HG03432 (cell line): ENCODE measurements at regions not wholly inside any gene's neighbourhood (a gene's known extent, or its start where the extent isn't known, plus 50 kb on each side); places are given as distances from the start of the nearest gene placed in this dataset.
"Not testable (repeated sequence)": the region's sequence is repeated elsewhere in the genome, so short reads cannot be mapped to it uniquely, and the experiment has no call there.

Experiments used
- ATAC-seq: cut with Tn5 transposase; IDR thresholded peaks from one replicate; pipeline ENCODE4 v1.9.1; 2021; ENCODE audit warnings: mild to moderate bottlenecking, moderate library complexity; ENCODE audit not compliant: unreplicated experiment

- no peak for ATAC-seq
Observed at GRCh38 chr12:111274777-111275176, 94.1 kb downstream of the PHETA1 start.

- ATAC-seq, result no peak
Observed at GRCh38 chr12:111271674-111272418, 97.0 kb downstream of the PHETA1 start.

GRCh38 chr12:111270774-111271173, 98.1 kb downstream of the PHETA1 start:
- no peak for ATAC-seq

GRCh38 chr12:111270239-111270638, 98.7 kb downstream of the PHETA1 start:
- no peak for ATAC-seq

GRCh38 chr12:111269718-111270117, 99.2 kb downstream of the PHETA1 start:
- no peak for ATAC-seq

GRCh38 chr12:111268738-111269572, 99.9 kb downstream of the PHETA1 start:
- ATAC-seq, result no peak

GRCh38 chr12:111267144-111267543, 101.8 kb downstream of the PHETA1 start:
- ATAC-seq, result no peak

GRCh38 chr12:111261911-111262676, 106.8 kb downstream of the PHETA1 start:
- ATAC-seq, result no peak

- no peak for ATAC-seq
Observed at GRCh38 chr12:111260732-111261131, 108.2 kb downstream of the PHETA1 start.

- no peak for ATAC-seq
Observed at GRCh38 chr12:111259231-111259630, 109.7 kb downstream of the PHETA1 start.

GRCh38 chr12:111258081-111258480, 110.8 kb downstream of the PHETA1 start:
- ATAC-seq, result not testable (repeated sequence)

GRCh38 chr12:111257435-111257902, 111.4 kb downstream of the PHETA1 start:
- no peak for ATAC-seq

- ATAC-seq, result no peak
Observed at GRCh38 chr12:111256629-111257434, 112.1 kb downstream of the PHETA1 start.

GRCh38 chr12:111255261-111255660, 113.6 kb downstream of the PHETA1 start:
- no peak for ATAC-seq

GRCh38 chr12:111254106-111254505, 114.8 kb downstream of the PHETA1 start:
- ATAC-seq, result no peak

GRCh38 chr12:111253213-111253612, 115.7 kb downstream of the PHETA1 start:
- no peak for ATAC-seq

GRCh38 chr12:111251787-111252186, 117.1 kb downstream of the PHETA1 start:
- no peak for ATAC-seq

- no peak for ATAC-seq
Observed at GRCh38 chr12:111251058-111251730, 117.7 kb downstream of the PHETA1 start.

GRCh38 chr12:111250251-111250881, 118.5 kb downstream of the PHETA1 start:
- ATAC-seq, result no peak
